ENCODE measurements at regions not wholly inside any gene's neighbourhood (a gene's known extent, or its start where the extent isn't known, plus 50 kb on each side); places are given as distances from the start of the nearest gene placed in this dataset.

DNA sequence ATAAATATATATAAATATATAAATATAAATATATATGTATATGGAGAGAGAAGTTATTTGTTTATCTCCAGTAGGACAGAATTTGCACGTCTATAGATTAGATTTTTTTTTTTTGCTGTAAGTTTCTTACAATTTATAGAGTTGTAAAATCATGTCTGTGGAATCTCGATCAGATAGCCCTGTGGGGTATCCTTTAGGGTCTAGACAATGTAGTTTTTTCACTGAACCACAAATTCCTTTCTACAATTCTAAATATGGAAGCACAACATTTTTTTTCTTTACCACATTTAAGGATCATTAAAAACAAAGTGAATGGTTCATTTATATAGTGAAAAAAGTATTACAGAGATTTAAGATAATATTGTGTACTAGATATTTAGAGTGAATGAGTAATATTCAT is 384.2 kb upstream of the ZNF608 start:
- 90% methylated on average over 2 of the region's 2 CpGs for WGBS (ENCODE audit: insufficient coverage, low lambda C conversion rate)
- H3K27me3 ChIP-seq (ENCODE audit: control insufficient read depth, insufficient read depth, low read length): no peaks in the 10 kb centered on the region

DNA sequence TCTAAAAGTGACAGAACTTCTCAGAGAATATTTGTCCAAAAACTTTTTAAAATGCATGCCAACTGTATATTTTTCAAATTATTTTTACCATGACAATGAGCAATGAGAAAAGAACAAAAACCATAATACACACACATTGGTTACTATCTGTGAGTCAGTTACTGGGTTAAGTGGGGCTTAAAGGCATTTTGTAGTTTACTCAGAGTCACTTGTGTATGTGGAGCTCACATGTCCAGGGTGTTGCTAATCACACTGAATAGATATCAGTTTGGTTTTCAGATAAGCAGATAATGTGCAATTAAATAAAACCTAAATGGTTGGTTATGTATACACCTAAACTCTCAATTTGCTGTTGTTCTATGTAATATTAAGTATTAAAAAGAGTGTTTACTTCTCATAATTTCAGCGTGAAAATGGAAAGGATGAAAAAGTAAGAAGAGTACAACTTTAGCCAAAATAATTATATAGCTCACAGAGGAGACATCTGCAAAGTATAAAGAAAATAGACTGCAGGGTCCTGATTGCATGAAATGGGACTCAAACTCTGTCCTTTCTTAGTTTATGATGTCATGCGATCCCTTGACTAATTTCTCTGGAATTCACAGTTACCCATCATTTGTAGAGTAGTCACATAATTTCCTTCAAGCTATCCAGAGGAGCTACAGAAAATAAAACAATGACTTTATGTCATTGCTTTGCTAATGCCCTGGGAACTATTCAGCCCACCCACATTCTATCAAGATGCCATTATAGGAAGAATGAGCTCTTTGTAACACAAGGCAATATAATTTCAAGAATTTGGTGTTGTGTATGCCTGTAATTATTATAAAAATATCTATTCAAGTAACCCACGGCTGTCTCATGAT is 388.0 kb upstream of the ZNF608 start:
- Histone ChIP-seq H3K27ac (ENCODE audit: low read length) (no peak overlapping the region), H3K4me1 (ENCODE audit: control insufficient read depth, insufficient read depth, low read length) (no peaks in the 10 kb centered on the region), H3K36me3 (ENCODE audit: control insufficient read depth, insufficient read depth, low read length) (no peaks in the 10 kb centered on the region), H3K9me3 (ENCODE audit: control insufficient read depth, low read depth, low read length) (no peaks in the 10 kb centered on the region), H3K4me3 (ENCODE audit: low read length) (no peak overlapping the region), H3K27me3 (ENCODE audit: control insufficient read depth, insufficient read depth, low read length) (no peaks in the 10 kb centered on the region)
- 65% methylated on average over 2 of the region's 3 CpGs for WGBS (ENCODE audit: insufficient coverage, low lambda C conversion rate)
- no peak for DNase-seq

More for the DNA sequence above, 384.2 kb upstream of the ZNF608 start:
- no peak for DNase-seq
- H3K4me1 ChIP-seq (ENCODE audit: control insufficient read depth, insufficient read depth, low read length): no peaks in the 10 kb centered on the region
- H3K4me3 ChIP-seq (ENCODE audit: low read length): no peak overlapping the region
- H3K9me3 ChIP-seq (ENCODE audit: control insufficient read depth, low read depth, low read length): no peaks in the 10 kb centered on the region
- H3K27ac ChIP-seq (ENCODE audit: low read length): no peak overlapping the region
- no peaks in the 10 kb centered on the region for H3K36me3 ChIP-seq (ENCODE audit: control insufficient read depth, insufficient read depth, low read length)

GRCh38 chr5:125137535-125137934 is 391.1 kb upstream of the ZNF608 start:
- Histone ChIP-seq H3K9me3 (ENCODE audit: control insufficient read depth, low read depth, low read length) (no peaks in the 10 kb centered on the region), H3K4me3 (ENCODE audit: low read length) (no peak overlapping the region), H3K27ac (ENCODE audit: low read length) (no peak overlapping the region), H3K27me3 (ENCODE audit: control insufficient read depth, insufficient read depth, low read length) (no peaks in the 10 kb centered on the region), H3K4me1 (ENCODE audit: control insufficient read depth, insufficient read depth, low read length) (peaks cover 6% of the 10 kb centered on the region), H3K36me3 (ENCODE audit: control insufficient read depth, insufficient read depth, low read length) (no peaks in the 10 kb centered on the region)
- WGBS (ENCODE audit: insufficient coverage, low lambda C conversion rate): no CpG with 5 or more reads among the region's 3 CpGs
- DNase-seq: no peak

- Histone ChIP-seq H3K4me1 (ENCODE audit: control insufficient read depth, insufficient read depth, low read length) (peaks cover 6% of the 10 kb centered on the region), H3K27me3 (ENCODE audit: control insufficient read depth, insufficient read depth, low read length) (no peaks in the 10 kb centered on the region), H3K36me3 (ENCODE audit: control insufficient read depth, insufficient read depth, low read length) (no peaks in the 10 kb centered on the region), H3K9me3 (ENCODE audit: control insufficient read depth, low read depth, low read length) (no peaks in the 10 kb centered on the region), H3K4me3 (ENCODE audit: low read length) (no peak overlapping the region), H3K27ac (ENCODE audit: low read length) (no peak overlapping the region)
- DNase-seq: peak; percentile 29 to 64
- no CpG with 5 or more reads among the region's 1 CpG for WGBS (ENCODE audit: insufficient coverage, low lambda C conversion rate)
Measured at GRCh38 chr5:125138266-125138665, 391.8 kb upstream of the ZNF608 start.

- H3K4me3 ChIP-seq (ENCODE audit: low read length): no peak overlapping the region
- no peak overlapping the region for H3K27ac ChIP-seq (ENCODE audit: low read length)
- 100% methylated on average over 1 of the region's 2 CpGs for WGBS (ENCODE audit: insufficient coverage, low lambda C conversion rate)
Measured at GRCh38 chr5:125139590-125139989, 393.2 kb upstream of the ZNF608 start.

DNA sequence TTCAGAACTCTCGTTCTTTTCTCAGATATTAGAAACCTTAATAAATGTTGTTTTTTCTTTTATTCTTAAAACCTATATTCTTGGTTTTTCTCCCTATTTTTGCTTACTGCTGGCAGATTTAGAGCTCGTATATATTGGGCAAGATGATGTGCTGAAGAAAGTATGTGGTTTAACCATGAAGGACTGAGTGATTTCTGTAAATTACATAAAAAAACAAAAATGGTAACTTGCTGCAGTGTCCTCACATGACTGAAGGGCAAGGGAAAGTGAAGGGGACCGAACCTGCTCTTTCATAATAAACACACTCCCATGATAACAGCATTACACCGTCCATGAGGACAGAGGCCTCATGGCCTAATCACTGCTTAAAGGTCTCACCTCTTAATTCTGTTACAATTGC is 393.8 kb upstream of the ZNF608 start:
- peak in 1 of 2 donors; percentile 34 for DNase-seq
- 100% methylated on average over 2 of the region's 4 CpGs for WGBS (ENCODE audit: insufficient coverage, low lambda C conversion rate)
- H3K9me3 ChIP-seq (ENCODE audit: control insufficient read depth, low read depth, low read length): no peaks in the 10 kb centered on the region
- H3K4me1 ChIP-seq (ENCODE audit: control insufficient read depth, insufficient read depth, low read length): peaks cover 6% of the 10 kb centered on the region
- H3K4me3 ChIP-seq (ENCODE audit: low read length): no peak overlapping the region
- no peak overlapping the region for H3K27ac ChIP-seq (ENCODE audit: low read length)
- H3K36me3 ChIP-seq (ENCODE audit: control insufficient read depth, insufficient read depth, low read length): no peaks in the 10 kb centered on the region
- no peaks in the 10 kb centered on the region for H3K27me3 ChIP-seq (ENCODE audit: control insufficient read depth, insufficient read depth, low read length)

More at GRCh38 chr5:125139590-125139989, 393.2 kb upstream of the ZNF608 start:
- DNase-seq: no peak
- H3K36me3 ChIP-seq (ENCODE audit: control insufficient read depth, insufficient read depth, low read length): no peaks in the 10 kb centered on the region
- peaks cover 6% of the 10 kb centered on the region for H3K4me1 ChIP-seq (ENCODE audit: control insufficient read depth, insufficient read depth, low read length)
- no peaks in the 10 kb centered on the region for H3K27me3 ChIP-seq (ENCODE audit: control insufficient read depth, insufficient read depth, low read length)
- H3K9me3 ChIP-seq (ENCODE audit: control insufficient read depth, low read depth, low read length): no peaks in the 10 kb centered on the region

GRCh38 chr5:125140855-125141254 is 394.4 kb upstream of the ZNF608 start:
- no CpG with 5 or more reads among the region's 2 CpGs for WGBS (ENCODE audit: insufficient coverage, low lambda C conversion rate)
- H3K9me3 ChIP-seq (ENCODE audit: control insufficient read depth, low read depth, low read length): no peaks in the 10 kb centered on the region
- H3K4me3 ChIP-seq (ENCODE audit: low read length): no peak overlapping the region
- no peaks in the 10 kb centered on the region for H3K27me3 ChIP-seq (ENCODE audit: control insufficient read depth, insufficient read depth, low read length)
- H3K36me3 ChIP-seq (ENCODE audit: control insufficient read depth, insufficient read depth, low read length): no peaks in the 10 kb centered on the region
- H3K27ac ChIP-seq (ENCODE audit: low read length): no peak overlapping the region
- peak; percentile 59 to 83 for DNase-seq
- peaks cover 6% of the 10 kb centered on the region for H3K4me1 ChIP-seq (ENCODE audit: control insufficient read depth, insufficient read depth, low read length)

GRCh38 chr5:125142458-125142857 is 396.0 kb upstream of the ZNF608 start:
- Histone ChIP-seq H3K27me3 (ENCODE audit: control insufficient read depth, insufficient read depth, low read length) (no peaks in the 10 kb centered on the region), H3K36me3 (ENCODE audit: control insufficient read depth, insufficient read depth, low read length) (no peaks in the 10 kb centered on the region), H3K9me3 (ENCODE audit: control insufficient read depth, low read depth, low read length) (no peaks in the 10 kb centered on the region), H3K27ac (ENCODE audit: low read length) (no peak overlapping the region), H3K4me3 (ENCODE audit: low read length) (no peak overlapping the region), H3K4me1 (ENCODE audit: control insufficient read depth, insufficient read depth, low read length) (peaks cover 6% of the 10 kb centered on the region)
- DNase-seq: no peak

DNA sequence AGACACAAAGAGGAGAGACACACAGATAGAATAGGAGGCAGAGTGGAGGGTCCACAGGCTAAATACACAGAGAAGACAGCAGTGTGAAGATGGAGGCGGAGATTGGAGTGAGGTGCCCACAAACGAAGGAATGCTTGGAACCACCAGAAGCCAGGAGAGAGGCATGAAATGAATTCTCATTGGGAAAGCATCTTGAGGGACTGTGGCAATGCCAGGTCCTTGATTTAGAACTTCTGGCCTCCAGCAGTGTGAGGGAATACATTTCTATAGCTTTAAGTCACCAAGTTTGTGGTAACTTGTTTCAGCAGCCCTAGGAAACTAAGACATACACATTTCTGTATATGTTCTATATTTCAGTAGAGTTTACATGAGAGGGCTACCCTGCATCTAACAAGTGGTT is 396.6 kb upstream of the ZNF608 start:
- Histone ChIP-seq H3K4me3 (ENCODE audit: low read length) (no peak overlapping the region), H3K4me1 (ENCODE audit: control insufficient read depth, insufficient read depth, low read length) (peaks cover 6% of the 10 kb centered on the region), H3K36me3 (ENCODE audit: control insufficient read depth, insufficient read depth, low read length) (no peaks in the 10 kb centered on the region), H3K27me3 (ENCODE audit: control insufficient read depth, insufficient read depth, low read length) (no peaks in the 10 kb centered on the region), H3K27ac (ENCODE audit: low read length) (no peak overlapping the region), H3K9me3 (ENCODE audit: control insufficient read depth, low read depth, low read length) (no peaks in the 10 kb centered on the region)
- DNase-seq: no peak
- WGBS (ENCODE audit: insufficient coverage, low lambda C conversion rate): no CpG with 5 or more reads among the region's 2 CpGs

GRCh38 chr5:125148076-125148475 is 401.6 kb upstream of the ZNF608 start:
- Histone ChIP-seq H3K4me1 (ENCODE audit: control insufficient read depth, insufficient read depth, low read length) (no peaks in the 10 kb centered on the region), H3K27ac (ENCODE audit: low read length) (no peak overlapping the region), H3K36me3 (ENCODE audit: control insufficient read depth, insufficient read depth, low read length) (no peaks in the 10 kb centered on the region), H3K4me3 (ENCODE audit: low read length) (no peak overlapping the region), H3K27me3 (ENCODE audit: control insufficient read depth, insufficient read depth, low read length) (no peaks in the 10 kb centered on the region), H3K9me3 (ENCODE audit: control insufficient read depth, low read depth, low read length) (no peaks in the 10 kb centered on the region)
- WGBS (ENCODE audit: insufficient coverage, low lambda C conversion rate): no CpG with 5 or more reads among the region's 1 CpG
- DNase-seq: no peak

- Histone ChIP-seq H3K4me1 (ENCODE audit: control insufficient read depth, insufficient read depth, low read length) (no peaks in the 10 kb centered on the region), H3K27ac (ENCODE audit: low read length) (no peak overlapping the region), H3K27me3 (ENCODE audit: control insufficient read depth, insufficient read depth, low read length) (no peaks in the 10 kb centered on the region), H3K36me3 (ENCODE audit: control insufficient read depth, insufficient read depth, low read length) (no peaks in the 10 kb centered on the region), H3K4me3 (ENCODE audit: low read length) (no peak overlapping the region), H3K9me3 (ENCODE audit: control insufficient read depth, low read depth, low read length) (no peaks in the 10 kb centered on the region)
- whole genome bisulfite sequencing (ENCODE audit: insufficient coverage, low lambda C conversion rate): no CpG with 5 or more reads among the region's 3 CpGs
- no peak for DNase-seq
Measured at GRCh38 chr5:125148706-125149105, 402.3 kb upstream of the ZNF608 start.
